Mesenchymal stem cell (in vitro differentiated cells and primary cell): ENCODE measurements at regions not wholly inside any gene's neighbourhood (a gene's known extent, or its start where the extent isn't known, plus 50 kb on each side); places are given as distances from the start of the nearest gene placed in this dataset.

Source experiments
- DNase-seq: peaks from one replicate; pipeline ENCODE4 v3.0.0-alpha.2; 2013
- H2AFZ ChIP-seq: one replicate; pipeline ENCODE4 v1.6.1; 2013; ENCODE audit warnings: low read depth, mild to moderate bottlenecking, control low read depth, inconsistent platforms, low read length, moderate library complexity
- H2AK5ac ChIP-seq: 2 replicates; pipeline ENCODE4 v1.6.1; 2013; ENCODE audit warnings: low read length, moderate library complexity, mild to moderate bottlenecking, inconsistent platforms; ENCODE audit not compliant: severe bottlenecking
- H2BK120ac ChIP-seq: one replicate; pipeline ENCODE4 v1.6.1; 2013; ENCODE audit warnings: low read depth, mild to moderate bottlenecking, inconsistent platforms, low read length, moderate library complexity
- H2BK12ac ChIP-seq, 2 experiments: one replicate each; pipeline ENCODE4 v1.6.1; 2013; ENCODE audit warnings: inconsistent platforms in 2 of 2, low read length in 2 of 2, mild to moderate bottlenecking in 2 of 2, moderate library complexity in 2 of 2, control low read depth in 1 of 2
- H2BK15ac ChIP-seq: one replicate; pipeline ENCODE4 v1.6.1; 2013; ENCODE audit warnings: mild to moderate bottlenecking, low read depth, inconsistent platforms; ENCODE audit not compliant: poor library complexity, severe bottlenecking
- H2BK5ac ChIP-seq: 2 replicates; pipeline ENCODE4 v1.6.1; 2013; ENCODE audit warnings: low read depth, mild to moderate bottlenecking, low read length, control low read depth, inconsistent platforms; ENCODE audit not compliant: poor library complexity, severe bottlenecking
- H3K14ac ChIP-seq, 2 experiments: one replicate each; pipeline ENCODE4 v1.6.1; 2013; ENCODE audit warnings: inconsistent platforms in 2 of 2, low read length in 2 of 2, control low read depth in 1 of 2, mild to moderate bottlenecking in 1 of 2, moderate library complexity in 1 of 2
- H3K18ac ChIP-seq, 2 experiments: one replicate each; pipeline ENCODE4 v1.6.1; 2013; ENCODE audit warnings: inconsistent platforms in 2 of 2, low read length in 2 of 2, control low read depth in 1 of 2, low read depth in 1 of 2, mild to moderate bottlenecking in 1 of 2
- H3K23ac ChIP-seq, 2 experiments: one replicate each; pipeline ENCODE4 v1.6.1; 2013; ENCODE audit warnings: inconsistent platforms in 2 of 2, low read length in 2 of 2, mild to moderate bottlenecking in 2 of 2, moderate library complexity in 2 of 2, control low read depth in 1 of 2
- H3K27ac ChIP-seq: 2 replicates; pipeline ENCODE4 v1.5.1; 2013; ENCODE audit warnings: mild to moderate bottlenecking, moderate library complexity, low read length, control low read depth, inconsistent platforms; ENCODE audit not compliant: poor library complexity, severe bottlenecking
- H3K27me3 ChIP-seq, 2 experiments: 2 replicates each; pipeline versions ENCODE4 v1.6.1 to v1.7.0; 2013; ENCODE audit warnings: low read length in 2 of 2, mild to moderate bottlenecking in 2 of 2, moderate library complexity in 2 of 2, control low read depth in 1 of 2, inconsistent platforms in 1 of 2; ENCODE audit not compliant: control insufficient read depth in 1 of 2, insufficient read depth in 1 of 2
- H3K36me3 ChIP-seq, 2 experiments: 2 replicates each; pipeline versions ENCODE4 v1.6.1 to v1.7.0; 2013; ENCODE audit warnings: low read length in 2 of 2, control low read depth in 1 of 2, inconsistent platforms in 1 of 2, low read depth in 1 of 2, mild to moderate bottlenecking in 1 of 2; ENCODE audit not compliant: insufficient read depth in 2 of 2, control insufficient read depth in 1 of 2
- H3K4ac ChIP-seq, 2 experiments: one replicate each; pipeline ENCODE4 v1.6.1; 2013; ENCODE audit warnings: inconsistent platforms in 2 of 2, low read length in 2 of 2, mild to moderate bottlenecking in 2 of 2, moderate library complexity in 2 of 2, control low read depth in 1 of 2, low read depth in 1 of 2
- H3K4me1 ChIP-seq: 2 replicates; pipeline ENCODE4 v1.6.1; 2013; ENCODE audit warnings: low read depth, low read length, control low read depth; ENCODE audit not compliant: control insufficient read depth, insufficient read depth
- H3K4me2 ChIP-seq: 2 replicates; pipeline ENCODE4 v1.6.1; 2013; ENCODE audit warnings: low read length, mild to moderate bottlenecking, inconsistent platforms; ENCODE audit not compliant: poor library complexity, severe bottlenecking
- H3K4me3 ChIP-seq, 2 experiments: 2 replicates each; pipeline versions ENCODE4 v1.5.1 to v1.7.0; 2013; ENCODE audit warnings: low read length in 2 of 2, mild to moderate bottlenecking in 2 of 2, control low read depth in 1 of 2, low read depth in 1 of 2; ENCODE audit not compliant: insufficient read depth in 1 of 2
- H3K79me1 ChIP-seq: replicated peaks from 2 replicates; pipeline ENCODE4 v1.6.1; 2013; ENCODE audit warnings: mild to moderate bottlenecking, control low read depth, low read length, inconsistent platforms; ENCODE audit not compliant: poor library complexity, severe bottlenecking
- H3K9ac ChIP-seq: 2 replicates; pipeline ENCODE4 v1.7.0; 2013; ENCODE audit warnings: mild to moderate bottlenecking, low read length, moderate library complexity
- H3K9me3 ChIP-seq: 2 replicates; pipeline ENCODE4 v1.7.0; 2013; ENCODE audit warnings: mild to moderate bottlenecking, low read length; ENCODE audit not compliant: control insufficient read depth
- H4K8ac ChIP-seq: one replicate; pipeline ENCODE4 v1.6.1; 2013; ENCODE audit warnings: inconsistent platforms, mild to moderate bottlenecking, low read length, moderate library complexity
- H4K91ac ChIP-seq: one replicate; pipeline ENCODE4 v1.6.1; 2013; ENCODE audit warnings: mild to moderate bottlenecking, low read length, inconsistent platforms
- WGBS: methylation state at CpG from one replicate; pipeline ENCODE4 v1.1.7; 2013; ENCODE audit warnings: mixed read lengths; 5-methylcytosine and 5-hydroxymethylcytosine counted together

DNA sequence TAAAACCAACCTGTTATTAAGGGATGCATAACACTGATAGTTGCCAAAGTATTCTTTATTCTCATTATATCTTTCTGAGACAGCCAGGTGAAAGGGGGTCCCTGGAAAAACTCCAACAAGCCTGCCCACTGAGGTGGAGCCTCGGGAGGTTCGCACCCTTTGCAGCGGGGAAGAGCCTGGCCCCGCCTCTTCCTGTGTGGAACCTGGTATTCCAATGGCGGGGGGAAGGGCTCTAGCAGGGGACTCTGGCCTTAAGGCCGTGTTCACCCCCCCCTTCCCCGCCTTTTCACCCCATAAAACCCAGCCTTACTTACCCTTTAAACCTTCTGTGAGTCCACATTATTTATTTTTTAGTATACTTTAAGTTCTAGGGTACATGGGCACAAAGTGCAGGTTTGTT, 62.4 kb upstream of the PDK4 start:
- H2AK5ac ChIP-seq: no peak overlapping the region
- no peak overlapping the region for H2AFZ ChIP-seq
- H2BK5ac ChIP-seq: no peak overlapping the region
- H3K27me3 ChIP-seq: no peaks in the 10 kb centered on the region
- H2BK120ac ChIP-seq: no peak overlapping the region
- H2BK15ac ChIP-seq: no peak overlapping the region
- no peak overlapping the region for H3K4me2 ChIP-seq
- no peak overlapping the region for H3K9ac ChIP-seq
- no peak for DNase-seq
- H3K4me1 ChIP-seq: no peaks in the 10 kb centered on the region
- H2BK12ac ChIP-seq: no peak overlapping the region
- no peak overlapping the region for H4K8ac ChIP-seq
- no peak overlapping the region for H4K91ac ChIP-seq
- peaks cover 17% of the 10 kb centered on the region for H3K9me3 ChIP-seq
- H3K79me1 ChIP-seq: no peaks in the 10 kb centered on the region
- no peak overlapping the region for H3K23ac ChIP-seq
- no peaks in the 10 kb centered on the region for H3K36me3 ChIP-seq
- H3K18ac ChIP-seq: no peak overlapping the region
- no peak overlapping the region for H3K14ac ChIP-seq
- H3K27ac ChIP-seq: no peak overlapping the region
- no peak overlapping the region for H3K4ac ChIP-seq
- WGBS: 88% methylated on average over 4 of the region's 7 CpGs
- H3K4me3 ChIP-seq: no peak overlapping the region

DNA sequence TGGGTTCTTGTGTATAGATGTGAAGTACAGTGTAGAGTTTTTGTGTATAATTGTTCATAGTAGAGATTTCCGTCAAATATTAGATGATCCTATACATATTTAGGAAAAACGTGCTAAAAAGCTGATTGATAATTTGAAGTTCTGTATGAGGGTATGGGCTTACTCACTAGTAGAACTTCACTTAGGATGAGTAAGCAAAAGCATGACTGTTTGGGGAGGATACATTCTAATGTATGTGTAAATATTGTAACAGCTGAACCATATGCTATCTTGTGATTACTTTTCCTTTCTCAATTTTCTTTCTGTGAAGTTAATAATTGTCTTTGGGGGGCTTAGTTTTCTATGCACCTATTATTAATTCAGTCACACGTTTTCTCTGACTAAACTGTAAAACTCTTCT, 53.2 kb upstream of the PDK4 start:
- Histone ChIP-seq H4K91ac (no peak overlapping the region), H4K8ac (no peak overlapping the region), H3K9me3 (no peaks in the 10 kb centered on the region), H2BK15ac (no peak overlapping the region), H3K27ac (no peak overlapping the region), H3K14ac (no peak overlapping the region), H3K4me3 (no peak overlapping the region), H3K18ac (no peak overlapping the region), H2BK5ac (no peak overlapping the region), H3K4me1 (no peaks in the 10 kb centered on the region), H3K4ac (no peak overlapping the region), H2AFZ (no peak overlapping the region), H3K4me2 (no peak overlapping the region), H3K36me3 (no peaks in the 10 kb centered on the region), H3K23ac (no peak overlapping the region), H2BK120ac (no peak overlapping the region), H2BK12ac (no peak overlapping the region), H2AK5ac (no peak overlapping the region), H3K9ac (no peak overlapping the region), H3K27me3 (no peaks in the 10 kb centered on the region), H3K79me1 (no peaks in the 10 kb centered on the region)
- 63% methylated on average over 3 of the region's 3 CpGs for WGBS
- no peak for DNase-seq

DNA sequence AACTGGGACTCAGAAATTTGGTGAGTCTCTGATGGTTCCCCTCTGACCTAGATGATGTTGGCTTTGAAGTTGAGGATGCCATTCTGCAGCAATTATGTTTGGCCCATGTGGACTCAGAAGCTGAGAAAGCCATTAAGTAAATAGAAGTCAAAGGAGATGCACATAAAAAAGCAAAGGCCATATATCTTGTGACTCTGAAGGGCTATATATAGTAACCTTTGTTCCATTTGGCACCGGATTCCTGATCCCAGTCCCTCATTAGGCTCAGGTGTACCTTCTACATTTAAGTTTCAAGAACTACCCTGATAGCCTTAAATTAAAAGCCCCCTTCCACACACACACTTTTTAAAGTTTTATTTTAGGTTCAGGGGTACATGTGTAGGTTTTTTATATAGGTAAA, 50.0 kb upstream of the PDK4 start:
- Histone ChIP-seq H3K18ac (no peak overlapping the region), H3K4me3 (no peak overlapping the region), H3K4me2 (no peak overlapping the region), H3K14ac (no peak overlapping the region), H3K27ac (no peak overlapping the region), H2BK5ac (no peak overlapping the region), H2AFZ (no peak overlapping the region), H4K8ac (no peak overlapping the region), H3K9me3 (no peaks in the 10 kb centered on the region), H4K91ac (no peak overlapping the region), H3K9ac (no peak overlapping the region), H2BK12ac (no peak overlapping the region), H3K23ac (no peak overlapping the region), H3K79me1 (no peaks in the 10 kb centered on the region), H2AK5ac (no peak overlapping the region), H3K36me3 (no peaks in the 10 kb centered on the region), H2BK15ac (no peak overlapping the region), H2BK120ac (no peak overlapping the region), H3K4me1 (no peaks in the 10 kb centered on the region), H3K4ac (no peak overlapping the region), H3K27me3 (peaks cover 0 to 2% of the 10 kb centered on the region in 2 experiments)
- 100% methylated on average over 1 of the region's 1 CpG for WGBS
- no peak for DNase-seq
